ENCODE measurements at regions not wholly inside any gene's neighbourhood (a gene's known extent, or its start where the extent isn't known, plus 50 kb on each side); places are given as distances from the start of the nearest gene placed in this dataset.

GRCh38 chr3:146889626-146890025 is 284.5 kb upstream of the PLSCR5 start:
- POLR2A ChIA-PET: no interaction called here
- no peak for TF ChIP-seq CTCF (IDR thresholded peaks at IDR 0.05; ENCODE audit: insufficient read depth, low read length, missing control alignments)
- CTCF ChIA-PET: no interaction called here
- H3K4me3 ChIP-seq (ENCODE audit: low read depth, low read length): no peak overlapping the region
- DNase-seq (ENCODE audit: low read depth, low spot score): no peak

- no peak overlapping the region for H3K4me3 ChIP-seq (ENCODE audit: low read depth, low read length)
- ChIA-PET CTCF (no interaction called here), POLR2A (no interaction called here)
- TF ChIP-seq CTCF (IDR thresholded peaks at IDR 0.05; ENCODE audit: insufficient read depth, low read length, missing control alignments): no peak
- DNase-seq (ENCODE audit: low read depth, low spot score): no peak
Measured at GRCh38 chr3:146888176-146888575, 283.0 kb upstream of the PLSCR5 start.

DNA sequence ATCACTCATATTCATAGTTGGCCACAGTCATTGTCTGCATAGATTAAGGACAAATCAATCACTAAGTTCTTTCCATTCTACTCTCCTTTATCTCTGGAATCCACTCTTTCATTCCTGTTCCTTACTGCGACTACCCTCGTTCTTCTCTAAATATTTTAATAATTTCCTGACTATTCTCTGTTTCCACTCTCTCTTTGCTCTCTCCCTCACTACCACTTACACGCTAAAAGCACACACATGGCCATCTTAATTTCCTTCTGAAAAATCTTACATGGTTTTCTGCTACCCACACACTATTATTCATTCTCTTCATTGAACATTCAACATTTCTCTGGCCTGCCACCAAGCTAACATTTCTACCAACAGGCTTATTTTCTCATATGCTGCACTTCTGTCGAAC is 279.6 kb upstream of the PLSCR5 start:
- CTCF ChIA-PET: no interaction called here
- no peak overlapping the region for H3K4me3 ChIP-seq (ENCODE audit: low read depth, low read length)
- no peak for TF ChIP-seq CTCF (IDR thresholded peaks at IDR 0.05; ENCODE audit: insufficient read depth, low read length, missing control alignments)
- POLR2A ChIA-PET: no interaction called here
- no peak for DNase-seq (ENCODE audit: low read depth, low spot score)

- ChIA-PET POLR2A (no interaction called here), CTCF (no interaction called here)
- TF ChIP-seq CTCF (IDR thresholded peaks at IDR 0.05; ENCODE audit: insufficient read depth, low read length, missing control alignments): no peak
- H3K4me3 ChIP-seq (ENCODE audit: low read depth, low read length): no peak overlapping the region
- no peak for DNase-seq (ENCODE audit: low read depth, low spot score)
Measured at GRCh38 chr3:146884296-146884695, 279.1 kb upstream of the PLSCR5 start.

DNA sequence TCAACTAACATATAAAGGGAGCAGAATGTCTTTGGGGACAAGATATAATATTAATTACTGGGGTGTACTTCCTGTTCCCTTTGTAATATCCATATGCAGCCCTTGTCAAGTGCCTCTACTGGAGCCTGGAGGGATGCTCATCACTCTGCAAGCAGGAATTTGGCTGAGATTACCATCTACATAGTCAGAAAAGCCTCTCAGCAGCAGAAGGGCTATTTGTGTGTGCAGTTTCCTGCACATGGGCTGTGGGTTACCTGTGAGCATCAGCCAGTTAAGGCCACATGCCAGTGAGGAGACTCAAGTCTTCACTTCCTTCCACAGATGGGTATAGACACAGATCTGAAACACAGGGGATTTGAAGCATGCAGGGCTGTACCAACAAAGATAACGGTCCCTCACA is 278.1 kb upstream of the PLSCR5 start:
- DNase-seq (ENCODE audit: low read depth, low spot score): no peak
- ChIA-PET CTCF (interaction anchor here (1.3 to 2.3 kb wide), 2 partner anchors 17 to 33 kb away, joined by 3 to 5 read pairs; no protein-coding TSS in a partner anchor), POLR2A (no interaction called here)
- TF ChIP-seq CTCF (IDR thresholded peaks at IDR 0.05; ENCODE audit: insufficient read depth, low read length, missing control alignments): no peak
- no peak overlapping the region for H3K4me3 ChIP-seq (ENCODE audit: low read depth, low read length)

DNA sequence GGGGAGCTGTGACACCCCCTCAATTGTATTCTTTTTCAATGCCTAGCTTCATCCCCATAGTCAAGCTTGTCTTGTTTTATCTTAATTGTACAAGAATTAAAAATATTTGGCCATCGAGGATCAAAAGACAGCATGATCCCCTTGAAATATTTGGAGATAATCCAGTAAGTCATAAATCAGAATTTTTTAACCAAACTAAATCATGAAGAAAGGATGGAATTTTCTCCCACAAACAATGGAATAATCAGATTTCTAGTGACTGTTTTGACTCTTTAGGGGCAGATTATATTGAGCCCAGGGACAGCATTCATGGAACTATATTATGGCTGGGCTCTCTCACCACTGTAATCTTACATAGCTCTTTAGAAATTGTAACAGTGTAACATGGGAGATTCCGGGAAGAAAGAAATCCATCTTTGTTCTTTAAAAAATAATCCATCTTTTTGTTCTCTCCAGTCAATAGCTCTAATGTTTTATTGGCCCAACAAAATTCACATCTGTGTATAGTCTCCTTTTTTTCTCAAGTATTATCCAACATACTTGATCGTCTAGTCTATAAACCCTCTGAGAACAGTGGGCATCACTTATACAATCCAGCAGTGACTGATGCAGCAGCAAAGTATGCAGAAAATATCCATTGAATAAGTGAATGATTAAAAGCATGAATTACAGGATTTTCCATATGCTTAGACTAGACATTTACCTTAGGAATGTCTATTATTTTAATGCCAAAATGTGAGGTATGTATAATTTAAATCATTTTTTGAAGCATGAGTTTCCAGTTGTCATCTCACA is 277.0 kb upstream of the PLSCR5 start:
- no peak overlapping the region for H3K4me3 ChIP-seq (ENCODE audit: low read depth, low read length)
- DNase-seq (ENCODE audit: low read depth, low spot score): no peak
- ChIA-PET CTCF (interaction anchor here (0.7 to 2.3 kb wide), 3 partner anchors 18 to 230 kb away, joined by 3 to 5 read pairs (median 3); no protein-coding TSS in a partner anchor), POLR2A (no interaction called here)
- no peak for TF ChIP-seq CTCF (IDR thresholded peaks at IDR 0.05; ENCODE audit: insufficient read depth, low read length, missing control alignments)

Measured in AG04449 (cell line).